Muscle layer of duodenum (tissue), 2 donors: ENCODE measurements at regions not wholly inside any gene's neighbourhood (a gene's known extent, or its start where the extent isn't known, plus 50 kb on each side); places are given as distances from the start of the nearest gene placed in this dataset.

Experiments used
- H3K27ac ChIP-seq: one replicate; pipeline ENCODE4 v1.7.0; 2013; ENCODE audit warnings: mild to moderate bottlenecking, low read length
- H3K27me3 ChIP-seq: one replicate; pipeline ENCODE4 v1.7.0; 2013; ENCODE audit warnings: low read depth, mild to moderate bottlenecking, control low read depth, low read length
- H3K36me3 ChIP-seq, 2 donors: one replicate each; pipeline ENCODE4 v1.7.0; 2013; ENCODE audit warnings: low read length in 2 of 2, control low read depth in 1 of 2, mild to moderate bottlenecking in 1 of 2; ENCODE audit not compliant: insufficient read depth in 2 of 2, control insufficient read depth in 1 of 2
- H3K4me1 ChIP-seq, 2 donors: one replicate each; pipeline ENCODE4 v1.7.0; 2013; ENCODE audit warnings: low read length in 2 of 2, mild to moderate bottlenecking in 2 of 2, control low read depth in 1 of 2, moderate library complexity in 1 of 2; ENCODE audit not compliant: insufficient read depth in 2 of 2, control insufficient read depth in 1 of 2
- H3K4me3 ChIP-seq, 2 donors: one replicate each; pipeline ENCODE4 v1.7.0; 2013; ENCODE audit warnings: low read length in 2 of 2, low read depth in 1 of 2, mild to moderate bottlenecking in 1 of 2
- H3K9me3 ChIP-seq, 2 donors: one replicate each; pipeline ENCODE4 v1.7.0; 2013; ENCODE audit warnings: low read length in 2 of 2, control low read depth in 1 of 2, mild to moderate bottlenecking in 1 of 2; ENCODE audit not compliant: control insufficient read depth in 1 of 2
- donor health status: healthy.

DNA sequence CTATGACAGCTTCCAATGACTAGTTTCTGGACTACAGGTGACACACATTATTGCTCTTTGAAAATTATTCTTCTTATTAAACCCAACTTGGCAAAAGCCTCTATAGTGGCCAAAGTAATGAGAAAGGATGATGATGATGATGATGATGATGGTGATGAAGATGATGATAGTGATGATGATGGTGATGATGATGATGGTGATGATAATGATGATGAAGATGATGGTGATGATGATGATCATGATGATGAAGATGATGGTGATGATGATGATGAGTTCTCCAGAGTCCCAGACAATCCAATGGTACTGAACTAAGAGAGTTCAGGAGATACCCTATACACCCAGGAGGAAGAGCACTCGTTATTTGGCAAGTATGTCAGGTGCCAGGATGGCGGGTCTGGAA lies 739.4 kb downstream of the IRX1 start:
- no peaks in the 10 kb centered on the region for H3K4me1 ChIP-seq
- no peaks in the 10 kb centered on the region for H3K27me3 ChIP-seq
- H3K27ac ChIP-seq = no peak overlapping the region
- H3K4me3 ChIP-seq = no peak overlapping the region
- no peaks in the 10 kb centered on the region for H3K9me3 ChIP-seq
- no peaks in the 10 kb centered on the region for H3K36me3 ChIP-seq

DNA sequence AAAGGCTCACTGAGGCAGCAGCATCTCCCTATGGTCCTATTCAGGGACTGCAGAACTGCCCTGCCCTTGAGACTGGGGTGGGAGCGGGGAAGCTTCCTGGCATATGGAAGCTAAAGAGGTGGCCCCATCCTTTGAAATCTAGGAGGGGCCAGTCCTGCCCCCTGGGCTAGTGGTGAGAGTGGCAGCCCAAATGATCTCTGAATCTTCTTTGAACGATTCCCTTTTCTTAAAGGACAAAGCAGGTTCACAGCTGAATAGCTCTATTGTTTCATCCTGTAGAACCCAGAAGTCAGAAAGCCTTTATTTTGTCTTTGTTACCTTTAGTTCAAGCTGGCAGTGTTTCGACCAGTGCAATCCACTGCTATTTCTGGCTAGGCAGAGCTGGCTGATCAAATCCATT lies 741.9 kb downstream of the IRX1 start:
- Histone ChIP-seq H3K4me3 (no peak overlapping the region), H3K27ac (no peak overlapping the region), H3K9me3 (no peaks in the 10 kb centered on the region), H3K4me1 (no peaks in the 10 kb centered on the region), H3K27me3 (no peaks in the 10 kb centered on the region), H3K36me3 (no peaks in the 10 kb centered on the region)

DNA sequence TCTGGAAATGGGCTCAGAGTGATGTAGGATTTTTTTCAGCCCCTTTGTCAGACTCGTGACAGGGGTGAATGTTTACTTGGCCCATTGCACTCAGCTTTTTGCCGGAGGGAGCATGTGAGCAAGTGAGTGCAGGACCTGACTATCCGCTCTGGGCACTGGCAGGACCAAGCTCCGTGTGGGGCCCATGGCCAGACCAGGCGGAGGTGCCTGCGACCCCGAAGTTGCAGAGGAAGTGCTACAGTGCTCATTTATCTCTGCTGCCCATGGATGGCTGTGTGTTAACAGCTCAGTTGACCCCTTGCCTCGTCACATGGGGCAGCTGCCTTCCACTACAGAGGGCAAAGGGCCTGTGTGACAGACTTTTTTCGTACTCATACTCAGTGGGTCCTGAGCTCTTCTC lies 744.3 kb downstream of the IRX1 start:
- no peaks in the 10 kb centered on the region for H3K4me1 ChIP-seq
- H3K27ac ChIP-seq = no peak overlapping the region
- H3K4me3 ChIP-seq = no peak overlapping the region
- no peaks in the 10 kb centered on the region for H3K27me3 ChIP-seq
- H3K36me3 ChIP-seq = no peaks in the 10 kb centered on the region
- H3K9me3 ChIP-seq = no peaks in the 10 kb centered on the region

DNA sequence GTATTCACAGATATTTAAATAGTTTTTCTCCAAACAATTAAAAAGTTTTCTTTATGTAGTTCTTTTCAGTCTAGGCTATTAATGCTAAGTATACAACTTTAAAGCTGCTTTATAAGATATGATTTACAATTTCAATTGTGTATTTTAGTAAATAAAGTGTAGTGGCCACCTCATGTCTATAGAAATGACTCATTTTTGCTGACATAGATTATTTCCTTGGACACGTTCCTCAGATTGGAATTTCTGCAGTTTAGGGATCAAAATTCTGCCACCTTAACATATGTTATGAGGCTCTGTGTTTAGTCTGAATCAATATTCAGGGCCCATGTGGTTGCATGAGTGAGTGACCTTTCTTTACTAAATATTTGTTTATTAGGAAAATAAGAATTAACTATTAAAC lies 750.2 kb downstream of the IRX1 start:
- no peak overlapping the region for H3K4me3 ChIP-seq
- H3K27ac ChIP-seq = no peak overlapping the region
- no peaks in the 10 kb centered on the region for H3K9me3 ChIP-seq
- H3K27me3 ChIP-seq = no peaks in the 10 kb centered on the region
- no peaks in the 10 kb centered on the region for H3K4me1 ChIP-seq
- no peaks in the 10 kb centered on the region for H3K36me3 ChIP-seq

DNA sequence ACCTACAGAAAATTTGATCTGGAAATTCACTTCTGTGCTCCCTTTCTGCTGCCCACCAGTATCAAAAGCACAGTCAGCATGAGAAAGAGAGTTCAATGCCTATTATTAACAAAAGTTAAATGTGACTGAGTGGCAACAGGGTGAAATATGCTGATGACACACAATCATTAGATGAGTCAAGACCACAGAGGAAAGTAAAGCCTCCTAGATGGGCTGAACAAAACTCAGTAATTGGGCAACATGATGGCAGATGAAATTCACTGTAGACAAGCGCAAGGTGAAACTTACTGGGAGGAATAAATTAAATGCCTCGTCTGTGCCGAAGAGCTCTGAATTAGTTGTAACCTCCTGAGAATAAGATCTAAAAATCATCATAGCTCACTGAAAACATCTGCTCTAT lies 752.8 kb downstream of the IRX1 start:
- H3K36me3 ChIP-seq = no peaks in the 10 kb centered on the region
- H3K4me3 ChIP-seq = no peak overlapping the region
- H3K27ac ChIP-seq = no peak overlapping the region
- no peaks in the 10 kb centered on the region for H3K4me1 ChIP-seq
- H3K9me3 ChIP-seq = no peaks in the 10 kb centered on the region
- no peaks in the 10 kb centered on the region for H3K27me3 ChIP-seq

DNA sequence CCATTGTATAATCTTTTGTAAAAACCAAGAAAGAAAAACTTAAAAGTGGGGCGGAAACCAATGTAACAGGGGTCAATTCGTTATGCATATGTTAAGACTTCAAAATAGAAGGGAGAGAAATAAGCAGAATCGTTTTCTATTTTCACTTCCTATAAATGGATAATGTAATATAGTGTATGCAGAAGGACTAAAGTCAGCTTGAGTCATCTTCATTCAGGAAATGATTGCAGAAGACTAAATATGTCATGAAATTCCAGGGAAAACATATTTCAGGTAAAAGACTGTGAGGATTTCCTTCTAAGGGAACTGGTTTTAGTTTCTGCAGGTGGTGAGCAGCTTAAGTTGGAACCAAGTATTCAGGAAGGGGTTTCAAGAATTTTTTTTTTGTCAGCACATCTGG lies 753.3 kb downstream of the IRX1 start:
- H3K9me3 ChIP-seq = no peaks in the 10 kb centered on the region
- no peak overlapping the region for H3K4me3 ChIP-seq
- H3K36me3 ChIP-seq = no peaks in the 10 kb centered on the region
- H3K27me3 ChIP-seq = no peaks in the 10 kb centered on the region
- H3K4me1 ChIP-seq = no peaks in the 10 kb centered on the region
- no peak overlapping the region for H3K27ac ChIP-seq

DNA sequence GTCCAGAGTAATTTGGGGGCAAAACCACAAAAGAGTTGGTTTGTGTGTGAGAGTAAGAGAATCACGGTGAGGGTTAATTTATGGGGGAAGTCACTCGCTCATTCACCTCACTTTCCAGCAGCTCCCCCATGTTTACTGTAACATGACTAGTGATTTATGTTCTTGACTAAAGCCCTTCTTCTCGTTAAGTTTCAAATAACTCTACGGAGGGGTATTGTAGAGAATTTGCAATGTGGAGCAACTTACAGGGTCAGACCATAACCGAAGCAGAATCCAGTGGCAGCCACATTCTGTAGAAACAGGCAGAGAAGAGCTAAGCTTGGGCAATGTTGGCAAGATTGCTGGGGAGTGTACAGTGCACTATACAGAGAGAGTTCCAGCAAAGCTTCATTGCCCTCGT lies 760.6 kb downstream of the IRX1 start:
- H3K4me1 ChIP-seq = no peaks in the 10 kb centered on the region
- no peaks in the 10 kb centered on the region for H3K27me3 ChIP-seq
- no peaks in the 10 kb centered on the region for H3K9me3 ChIP-seq
- no peak overlapping the region for H3K27ac ChIP-seq
- H3K4me3 ChIP-seq = no peak overlapping the region
- no peaks in the 10 kb centered on the region for H3K36me3 ChIP-seq

DNA sequence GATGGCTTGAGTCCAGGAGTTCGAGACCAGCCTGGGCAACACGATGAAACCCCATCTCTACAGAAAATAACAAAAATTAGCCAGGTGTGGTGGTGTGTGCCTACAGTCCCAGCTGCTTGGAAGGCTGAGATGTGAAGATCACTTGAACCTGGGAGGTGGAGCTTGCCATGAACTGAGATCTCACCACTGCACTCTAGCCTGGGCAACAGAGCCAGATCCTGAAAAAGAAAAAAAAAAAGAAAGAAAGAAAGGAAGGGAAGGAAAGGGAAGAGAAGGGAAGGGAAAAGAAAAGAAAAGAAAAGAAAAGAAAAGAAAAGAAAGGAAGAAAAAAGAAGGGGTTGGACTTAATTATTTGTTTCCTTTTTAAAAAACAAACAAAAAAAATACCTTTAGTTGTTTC lies 764.2 kb downstream of the IRX1 start:
- Histone ChIP-seq H3K36me3 (no peaks in the 10 kb centered on the region), H3K4me1 (no peaks in the 10 kb centered on the region), H3K4me3 (no peak overlapping the region), H3K9me3 (no peaks in the 10 kb centered on the region), H3K27me3 (no peaks in the 10 kb centered on the region), H3K27ac (no peak overlapping the region)

DNA sequence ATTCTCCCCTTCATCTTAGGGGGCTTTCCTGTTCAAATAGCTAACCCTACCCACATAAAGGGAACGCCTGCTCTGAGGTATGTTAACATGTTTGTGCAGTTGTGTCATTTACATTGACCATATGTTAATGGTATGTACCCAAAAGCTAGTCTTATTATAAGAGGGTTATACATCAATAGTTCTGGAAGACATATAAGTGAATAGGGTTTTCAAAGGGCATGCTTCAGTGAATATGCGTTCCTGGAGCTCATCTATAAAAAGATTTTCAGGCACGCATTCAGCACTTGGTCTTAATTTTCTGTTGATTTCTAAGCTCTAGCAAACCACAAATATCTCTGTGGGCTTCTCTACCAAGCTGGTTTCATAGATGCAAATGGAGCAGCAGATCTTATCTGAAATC lies 766.1 kb downstream of the IRX1 start:
- Histone ChIP-seq H3K9me3 (no peaks in the 10 kb centered on the region), H3K36me3 (no peaks in the 10 kb centered on the region), H3K4me3 (no peak overlapping the region), H3K27ac (no peak overlapping the region), H3K27me3 (no peaks in the 10 kb centered on the region), H3K4me1 (no peaks in the 10 kb centered on the region)

DNA sequence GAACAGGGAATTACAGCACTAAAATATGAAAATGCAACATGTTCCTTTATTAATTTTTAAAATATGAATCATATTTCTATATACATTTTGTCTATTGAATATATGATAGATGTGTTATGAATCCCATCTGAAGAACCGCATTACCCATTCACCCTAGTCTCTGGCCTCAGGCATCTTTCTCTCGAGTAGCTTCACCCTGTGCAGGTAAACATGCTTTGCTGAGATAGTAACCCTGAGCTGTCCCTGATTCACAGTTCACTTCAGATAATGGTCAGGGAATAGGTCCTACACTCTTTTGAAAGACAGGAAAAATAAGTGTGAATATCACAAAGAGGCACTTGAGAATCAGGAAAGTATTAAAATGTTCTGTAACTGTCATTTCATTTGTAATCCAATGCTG lies 766.8 kb downstream of the IRX1 start:
- H3K27me3 ChIP-seq = no peaks in the 10 kb centered on the region
- H3K4me3 ChIP-seq = no peak overlapping the region

DNA sequence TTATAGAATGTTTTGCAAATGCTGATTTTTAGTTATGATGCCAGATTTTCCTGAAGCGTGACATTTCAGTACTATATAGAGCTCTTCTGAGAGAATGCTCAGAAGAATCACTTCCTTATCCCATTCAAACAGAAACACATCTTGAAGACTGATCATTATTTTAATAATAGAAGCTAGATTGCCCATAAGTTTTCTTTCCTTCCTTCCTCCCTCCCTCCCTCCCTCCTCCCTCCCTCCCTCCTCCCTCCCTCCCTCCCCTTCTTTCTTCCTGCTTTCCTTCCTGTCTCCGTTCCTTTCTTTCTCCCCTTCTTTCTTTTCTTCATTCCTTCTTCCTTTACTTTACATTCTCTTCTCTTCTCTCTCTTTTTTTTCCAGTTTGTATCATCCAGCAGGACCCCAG lies 767.4 kb downstream of the IRX1 start:
- H3K36me3 ChIP-seq = no peaks in the 10 kb centered on the region
- no peak overlapping the region for H3K27ac ChIP-seq
- H3K4me3 ChIP-seq = no peak overlapping the region
- H3K27me3 ChIP-seq = no peaks in the 10 kb centered on the region
- H3K9me3 ChIP-seq = no peaks in the 10 kb centered on the region
- H3K4me1 ChIP-seq = no peaks in the 10 kb centered on the region

More for the DNA sequence above, 766.8 kb downstream of the IRX1 start:
- Histone ChIP-seq H3K36me3 (no peaks in the 10 kb centered on the region), H3K9me3 (no peaks in the 10 kb centered on the region), H3K4me1 (no peaks in the 10 kb centered on the region), H3K27ac (no peak overlapping the region)

DNA sequence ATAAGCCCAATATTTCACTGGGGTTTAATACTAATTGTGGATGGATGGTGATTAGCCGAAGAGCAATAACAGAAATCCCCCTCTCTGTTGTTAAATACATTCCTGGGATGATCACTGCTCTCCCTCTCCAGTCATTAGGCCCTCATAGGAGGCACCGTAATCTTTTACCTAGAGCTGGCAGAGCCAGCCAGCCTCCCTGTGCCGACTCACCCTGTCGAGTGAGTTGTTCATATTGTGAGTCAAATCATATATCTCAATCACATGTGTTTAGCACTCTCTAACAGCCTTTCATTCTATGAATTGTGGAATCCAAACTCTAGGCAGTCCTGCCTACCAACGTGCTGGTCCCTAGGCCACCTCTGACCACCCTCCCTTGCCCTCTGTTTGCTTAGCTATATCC lies 771.0 kb downstream of the IRX1 start:
- Histone ChIP-seq H3K4me3 (no peak overlapping the region), H3K9me3 (no peaks in the 10 kb centered on the region), H3K27ac (no peak overlapping the region), H3K36me3 (no peaks in the 10 kb centered on the region), H3K4me1 (no peaks in the 10 kb centered on the region), H3K27me3 (no peaks in the 10 kb centered on the region)
